ENCODE measurements at regions not wholly inside any gene's neighbourhood (a gene's known extent, or its start where the extent isn't known, plus 50 kb on each side); places are given as distances from the start of the nearest gene placed in this dataset.

GRCh38 chr4:57287687-57288604 is 177.8 kb upstream of the IGFBP7 start (continued):
- no peak for TF ChIP-seq SREBF1 (IDR thresholded peaks at IDR 0.05; ENCODE audit: low read length)
- TF ChIP-seq ZNF274 (IDR thresholded peaks at IDR 0.05; ENCODE audit: insufficient read depth, insufficient read length): no peak
- no peak for TF ChIP-seq CEBPB (IDR thresholded peaks at IDR 0.05; ENCODE audit: borderline replicate concordance in 1 of 2, low read depth in 2 of 2, low read length in 2 of 2)
- TF ChIP-seq BCL11A (IDR thresholded peaks at IDR 0.05; ENCODE audit: low read depth, low read length): no peak
- TF ChIP-seq KAT2A (conservative IDR thresholded peaks at IDR 0.05; ENCODE audit: control insufficient read depth, low read depth, low read length): no peak
- no peak for TF ChIP-seq NR2C1 (IDR thresholded peaks at IDR 0.05)
- TF ChIP-seq EP300 (IDR thresholded peaks at IDR 0.05; ENCODE audit: borderline replicate concordance in 1 of 2, control insufficient read depth in 1 of 2, low read depth in 2 of 2, low read length in 2 of 2): no peak

DNA sequence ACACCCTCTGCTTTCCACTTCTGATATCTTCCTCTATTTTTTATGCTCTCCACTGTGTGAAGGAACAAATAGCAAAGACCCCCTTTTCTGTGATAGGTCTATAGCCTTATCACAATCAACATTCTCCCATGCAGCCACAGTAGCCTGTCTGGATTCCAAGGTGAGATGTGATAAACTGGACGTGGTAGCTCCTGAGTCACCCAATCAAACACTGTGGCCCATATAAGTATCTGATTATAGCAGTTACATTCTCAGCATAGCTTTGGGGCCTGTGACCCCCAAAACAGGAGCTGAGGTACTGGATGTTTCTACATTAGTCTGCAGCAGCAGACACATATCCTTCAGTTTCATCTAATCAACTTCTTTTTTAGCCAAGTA is 172.7 kb upstream of the IGFBP7 start:
- WGBS (ENCODE audit: insufficient coverage, insufficient replicate concordance, low lambda C conversion rate, missing lambda C conversion rate): 0% methylated on average over 1 of the region's 1 CpG
- Histone ChIP-seq H3K27me3 (replicated peaks in 1 of 2; ENCODE audit: control insufficient read depth in 2 of 2, insufficient read depth in 2 of 2, low read length in 1 of 2) (peaks cover 0 to 2% of the 10 kb centered on the region in 2 experiments; a peak in 1 of 4 replicates), H4K20me1 (ENCODE audit: control insufficient read depth, insufficient read depth) (no peaks in the 10 kb centered on the region), H3K36me3 (ENCODE audit: control insufficient read depth in 2 of 2, insufficient read depth in 2 of 2, low read length in 1 of 2) (no peaks in the 10 kb centered on the region), H3K27ac (ENCODE audit: control insufficient read depth, insufficient read depth) (no peak overlapping the region), H3K4me3 (no peak overlapping the region), H3K4me2 (ENCODE audit: control insufficient read depth, insufficient read depth) (no peak overlapping the region), H2AFZ (ENCODE audit: control insufficient read depth, low read depth, low read length) (no peak overlapping the region), H3K9me3 (replicated peaks; ENCODE audit: control insufficient read depth, insufficient read depth, low read length) (no peaks in the 10 kb centered on the region), H3K9ac (ENCODE audit: control insufficient read depth, insufficient read depth, low read length) (no peak overlapping the region), H3K79me2 (ENCODE audit: control insufficient read depth, insufficient read depth, low read length) (no peaks in the 10 kb centered on the region), H3K4me1 (ENCODE audit: control insufficient read depth, insufficient read depth, low read length) (no peaks in the 10 kb centered on the region)
- intact Hi-C loops (cut with micrococcal nuclease; ENCODE audit: unreplicated experiment) (no loop called here), in situ Hi-C loops (cut with MboI) (no loop called here)
- DNase-seq (ENCODE audit: low read depth, low spot score) (no peak), FAIRE-seq (no peak), ATAC-seq (no peak)
- ChIA-PET RAD21 (ENCODE audit: unreplicated experiment) (no interaction called here), POLR2A (no interaction called here), CTCF (no interaction called here), SMC1A (ENCODE audit: uncharacterized antibody, unreplicated experiment) (interaction anchor here (1.2 kb wide), 1 partner anchor 11 kb away, joined by 4 read pairs; no protein-coding TSS in a partner anchor)
- no TSS peak for BruUV-seq (replicated peaks)
- TF ChIP-seq RELA (IDR thresholded peaks at IDR 0.05; ENCODE audit: borderline replicate concordance, partially characterized antibody): no peak
- TF ChIP-seq KLF5 (IDR thresholded peaks at IDR 0.05; ENCODE audit: partially characterized antibody): no peak
- TF ChIP-seq, protein P1, sequence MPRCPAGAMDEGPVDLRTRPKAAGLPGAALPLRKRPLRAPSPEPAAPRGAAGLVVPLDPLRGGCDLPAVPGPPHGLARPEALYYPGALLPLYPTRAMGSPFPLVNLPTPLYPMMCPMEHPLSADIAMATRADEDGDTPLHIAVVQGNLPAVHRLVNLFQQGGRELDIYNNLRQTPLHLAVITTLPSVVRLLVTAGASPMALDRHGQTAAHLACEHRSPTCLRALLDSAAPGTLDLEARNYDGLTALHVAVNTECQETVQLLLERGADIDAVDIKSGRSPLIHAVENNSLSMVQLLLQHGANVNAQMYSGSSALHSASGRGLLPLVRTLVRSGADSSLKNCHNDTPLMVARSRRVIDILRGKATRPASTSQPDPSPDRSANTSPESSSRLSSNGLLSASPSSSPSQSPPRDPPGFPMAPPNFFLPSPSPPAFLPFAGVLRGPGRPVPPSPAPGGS (IDR thresholded peaks at IDR 0.05; ENCODE audit: borderline replicate concordance, insufficient read depth, low read depth, low read length, poor library complexity, severe bottlenecking): no peak
- no peak for TF ChIP-seq SUZ12 (IDR thresholded peaks at IDR 0.05; ENCODE audit: unreplicated experiment)
- TF ChIP-seq DPF2 (IDR thresholded peaks at IDR 0.05): no peak
- TF ChIP-seq, protein P2, sequence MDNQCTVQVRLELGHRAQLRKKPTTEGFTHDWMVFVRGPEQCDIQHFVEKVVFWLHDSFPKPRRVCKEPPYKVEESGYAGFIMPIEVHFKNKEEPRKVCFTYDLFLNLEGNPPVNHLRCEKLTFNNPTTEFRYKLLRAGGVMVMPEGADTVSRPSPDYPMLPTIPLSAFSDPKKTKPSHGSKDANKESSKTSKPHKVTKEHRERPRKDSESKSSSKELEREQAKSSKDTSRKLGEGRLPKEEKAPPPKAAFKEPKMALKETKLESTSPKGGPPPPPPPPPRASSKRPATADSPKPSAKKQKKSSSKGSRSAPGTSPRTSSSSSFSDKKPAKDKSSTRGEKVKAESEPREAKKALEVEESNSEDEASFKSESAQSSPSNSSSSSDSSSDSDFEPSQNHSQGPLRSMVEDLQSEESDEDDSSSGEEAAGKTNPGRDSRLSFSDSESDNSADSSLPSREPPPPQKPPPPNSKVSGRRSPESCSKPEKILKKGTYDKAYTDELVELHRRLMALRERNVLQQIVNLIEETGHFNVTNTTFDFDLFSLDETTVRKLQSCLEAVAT (IDR thresholded peaks at IDR 0.05): no peak

Measured in GM12878 (cell line).